Hepatocyte (in vitro differentiated cells): ENCODE measurements at regions not wholly inside any gene's neighbourhood (a gene's known extent, or its start where the extent isn't known, plus 50 kb on each side); places are given as distances from the start of the nearest gene placed in this dataset.

Source experiments
- CTCF ChIP-seq: fragments of 200-600 bp; sonication (generic); IDR thresholded peaks from 2 replicates; pipeline ENCODE4 v1.5.1; 2016; ENCODE audit warnings: antibody characterized with exemption, mild to moderate bottlenecking; ENCODE audit not compliant: poor library complexity
- EZH2 ChIP-seq: fragments of 200-600 bp; sonication (generic); IDR thresholded peaks from 2 replicates; pipeline ENCODE4 v1.6.1; 2016; ENCODE audit warnings: antibody characterized with exemption, mild to moderate bottlenecking, borderline replicate concordance

DNA sequence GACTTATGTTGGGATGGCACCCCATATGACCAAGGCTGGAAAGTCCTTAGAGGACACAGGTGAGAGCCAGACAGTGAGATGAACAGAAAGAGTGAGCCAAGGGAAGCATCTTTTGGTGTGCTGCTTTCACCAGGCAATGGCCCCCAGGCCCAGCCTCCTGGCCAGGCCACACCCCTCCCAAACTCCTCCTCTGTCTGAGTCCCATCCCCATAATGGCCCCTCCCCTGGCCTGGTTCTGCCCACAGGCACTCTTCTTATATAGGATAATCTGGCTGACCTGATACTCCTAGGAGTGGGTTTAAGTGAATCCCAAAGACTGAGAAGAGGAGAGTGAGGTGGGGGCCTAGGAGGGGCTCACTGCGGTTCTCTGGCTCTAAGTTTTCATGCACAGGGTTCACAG lies 252.5 kb downstream of the RPS24 start:
- TF ChIP-seq CTCF: no peak
- no peak for TF ChIP-seq EZH2
